ENCODE measurements at regions not wholly inside any gene's neighbourhood (a gene's known extent, or its start where the extent isn't known, plus 50 kb on each side); places are given as distances from the start of the nearest gene placed in this dataset.

GRCh38 chr18:77940566-77940965 is 690.9 kb downstream of the GALR1 start:
- no peak for DNase-seq

DNA sequence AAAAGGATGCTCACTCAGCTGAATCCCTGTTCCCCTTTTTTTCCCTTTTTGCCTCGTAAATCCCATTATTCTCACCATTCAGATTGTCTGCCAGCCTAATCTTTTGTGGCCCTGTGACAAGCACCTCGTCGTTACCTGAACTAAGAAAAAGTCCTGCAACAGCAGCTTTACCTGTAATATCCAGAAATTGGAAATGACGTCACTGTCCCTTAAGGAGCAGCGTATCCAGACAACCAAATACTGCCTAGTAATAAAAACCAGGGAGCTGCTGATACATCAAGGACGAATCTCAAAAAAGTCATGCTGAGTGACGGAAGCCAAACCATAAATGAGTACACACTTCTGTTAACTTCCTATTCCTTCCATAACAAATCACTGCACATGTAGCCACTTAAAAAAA is 694.9 kb downstream of the GALR1 start:
- DNase-seq, result no peak

- DNase-seq, result no peak
Observed at GRCh38 chr18:77948567-77948966, 698.9 kb downstream of the GALR1 start.

GRCh38 chr18:77949355-77949973 is 699.8 kb downstream of the GALR1 start:
- no peak for DNase-seq

- DNase-seq, result no peak
Observed at GRCh38 chr18:77959248-77959647, 709.6 kb downstream of the GALR1 start.

- no peak for DNase-seq
Observed at GRCh38 chr18:77960791-77961410, 711.3 kb downstream of the GALR1 start.

GRCh38 chr18:77967071-77967470 is 717.4 kb downstream of the GALR1 start:
- DNase-seq, result no peak

DNA sequence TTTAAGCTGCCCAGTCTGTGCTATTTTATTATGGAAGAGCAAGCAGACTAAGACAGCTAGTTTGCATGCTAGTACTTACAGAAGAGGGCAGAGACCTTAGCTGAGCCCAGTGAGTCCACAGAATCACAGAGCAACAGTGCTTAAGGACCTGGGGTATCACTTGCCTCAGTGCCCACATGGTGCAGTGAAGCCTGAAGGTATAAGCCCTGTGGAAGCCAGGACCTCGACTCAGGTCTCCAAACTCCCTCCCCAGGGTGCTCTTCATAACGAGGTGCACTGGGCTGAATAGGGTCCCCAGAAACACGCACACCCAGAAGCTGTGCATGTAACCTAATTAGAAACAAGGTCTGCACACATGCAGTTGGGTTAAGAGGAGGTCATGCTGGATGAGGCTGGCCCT is 718.1 kb downstream of the GALR1 start:
- DNase-seq, result no peak

DNA sequence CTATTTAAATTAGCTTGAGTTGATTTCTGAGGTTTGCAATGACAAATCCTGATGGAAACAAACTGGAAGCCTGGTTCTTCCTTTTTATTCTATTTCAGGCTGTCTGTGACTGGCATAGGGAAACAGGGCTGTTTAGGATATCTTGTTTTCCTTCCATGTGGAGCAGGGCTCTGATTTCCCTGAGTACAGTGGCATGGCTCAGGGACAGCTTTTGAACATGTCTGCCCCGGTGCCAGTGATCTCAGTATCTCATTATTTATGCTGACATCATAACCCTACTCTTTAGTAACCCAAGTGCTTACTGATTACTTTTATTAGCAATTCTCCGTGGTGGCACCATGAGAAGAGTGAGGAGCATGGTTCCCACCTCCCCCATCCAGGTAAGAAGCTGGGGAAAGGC is 720.3 kb downstream of the GALR1 start:
- DNase-seq, result no peak

GRCh38 chr18:77970814-77971213 is 721.2 kb downstream of the GALR1 start:
- DNase-seq, result no peak

GRCh38 chr18:77973745-77974144 is 724.1 kb downstream of the GALR1 start:
- no peak for DNase-seq

- DNase-seq, result no peak
Observed at GRCh38 chr18:77974329-77974728, 724.7 kb downstream of the GALR1 start.

DNA sequence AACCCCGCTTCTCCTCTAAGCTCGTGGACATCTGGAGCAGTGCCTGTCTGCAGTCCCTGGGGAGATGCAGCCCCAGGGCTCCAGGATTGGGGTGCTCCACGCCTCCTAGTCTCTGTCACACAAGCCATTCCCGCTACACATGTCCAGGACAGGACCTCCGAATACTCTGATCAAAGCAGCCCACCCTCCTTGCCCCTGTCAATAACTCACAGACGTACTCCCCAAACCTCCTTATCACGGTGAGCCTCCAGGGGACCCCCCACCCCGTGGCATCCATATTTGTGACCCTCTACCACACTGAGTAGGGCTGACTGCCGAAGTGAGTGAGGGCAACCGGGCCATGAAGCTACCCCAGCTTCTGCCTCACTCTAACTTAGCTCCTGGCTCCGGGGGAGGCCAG is 727.7 kb downstream of the GALR1 start:
- DNase-seq, result no peak

- no peak for DNase-seq
Observed at GRCh38 chr18:77980275-77980674, 730.6 kb downstream of the GALR1 start.

DNA sequence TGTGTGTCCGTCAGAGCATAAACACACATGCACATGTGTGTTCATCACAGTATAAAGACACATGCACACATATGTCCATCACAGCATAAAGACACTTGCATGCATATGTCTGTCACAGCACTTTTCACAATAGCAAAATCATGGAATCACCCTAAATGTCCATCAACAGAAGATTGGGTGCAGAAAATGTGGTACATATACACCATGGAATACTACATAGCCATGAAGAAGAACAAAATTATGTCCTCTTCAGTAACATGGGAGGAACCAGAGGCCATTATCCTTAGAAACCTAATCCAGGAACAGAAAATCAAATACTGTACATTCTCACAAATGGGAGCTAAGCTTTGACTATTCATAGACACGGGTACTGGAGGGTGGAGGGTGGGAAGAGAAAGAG is 732.2 kb downstream of the GALR1 start:
- DNase-seq, result no peak

DNA sequence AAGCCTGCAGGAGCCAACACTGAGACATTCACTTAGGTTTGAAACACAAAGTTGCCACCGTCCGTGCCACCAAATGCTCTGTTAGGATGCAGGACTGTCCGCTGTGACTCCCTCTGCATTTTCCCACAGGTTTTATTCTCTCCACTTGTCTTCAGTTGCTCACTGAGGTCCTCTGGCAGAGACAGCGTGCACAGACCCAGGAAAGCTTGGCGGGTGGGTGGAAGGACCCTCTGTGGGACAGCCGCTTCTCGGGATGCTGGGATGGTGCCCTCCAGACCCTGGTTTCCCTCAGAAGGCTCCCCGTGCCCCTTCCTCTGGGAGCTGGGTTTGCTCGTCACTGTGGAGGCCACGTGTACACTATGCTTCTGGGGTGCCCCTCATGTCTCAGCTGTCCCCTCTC is 733.6 kb downstream of the GALR1 start:
- no peak for DNase-seq

GRCh38 chr18:77984178-77984577 is 734.5 kb downstream of the GALR1 start:
- no peak for DNase-seq

DNA sequence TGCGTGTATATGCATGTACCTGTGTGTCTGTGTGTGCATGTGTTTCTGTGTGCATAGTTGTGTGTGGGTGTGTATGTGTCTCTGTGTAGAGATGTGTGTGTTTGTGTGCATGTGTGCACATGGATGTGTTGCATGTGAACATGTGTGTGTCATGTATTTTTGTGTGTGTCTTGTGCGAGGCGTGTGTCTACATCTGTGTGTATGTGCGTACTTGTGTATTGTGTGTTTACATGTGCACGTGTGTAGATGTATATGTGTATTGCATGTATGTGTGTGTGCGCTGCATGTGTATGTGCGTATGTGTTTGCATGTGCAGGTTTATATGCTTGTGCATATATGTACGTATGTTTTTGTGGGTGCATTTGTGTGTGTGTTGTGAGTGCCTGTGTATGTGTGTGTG is 735.2 kb downstream of the GALR1 start:
- no peak for DNase-seq

- DNase-seq, result no peak
Observed at GRCh38 chr18:77985526-77986281, 736.1 kb downstream of the GALR1 start.

DNA sequence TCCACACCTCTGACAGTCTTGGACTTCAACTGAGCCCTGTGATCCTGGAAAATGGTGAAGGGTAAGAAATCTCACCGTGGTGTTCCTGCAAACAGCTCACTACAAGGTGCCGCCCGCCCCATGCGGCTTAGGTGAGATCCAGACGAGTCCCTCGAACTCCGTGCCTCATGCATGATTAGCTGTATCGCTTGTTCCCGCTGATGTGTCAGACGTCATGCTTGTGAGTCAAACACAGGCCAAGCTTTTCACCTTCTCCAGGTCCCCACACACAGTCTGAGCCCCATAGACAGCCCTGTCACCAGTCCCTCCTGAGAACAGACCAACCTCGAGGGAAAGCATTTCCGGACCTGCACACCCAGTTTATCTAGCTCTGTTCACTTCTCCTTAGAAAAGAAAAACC is 740.5 kb downstream of the GALR1 start:
- no peak for DNase-seq

DNA sequence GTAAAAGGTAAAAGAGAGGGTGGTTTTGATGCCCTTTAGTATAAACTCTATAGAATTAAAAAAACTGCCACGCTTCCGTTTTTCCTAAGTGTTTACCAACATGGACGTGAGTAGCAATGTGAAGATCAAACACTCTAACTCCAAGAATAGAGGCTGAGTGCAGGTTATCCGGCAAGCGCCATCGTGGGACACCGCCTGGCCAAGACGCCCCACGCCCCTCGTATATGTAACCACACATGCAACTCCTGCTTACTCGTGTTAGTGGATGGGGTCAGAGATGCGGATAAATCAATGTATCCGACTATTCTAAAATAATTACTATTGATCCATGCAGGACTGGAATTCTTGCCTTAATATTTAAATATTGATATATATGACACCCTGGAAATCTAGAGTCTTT is 741.3 kb downstream of the GALR1 start:
- no peak for DNase-seq

DNA sequence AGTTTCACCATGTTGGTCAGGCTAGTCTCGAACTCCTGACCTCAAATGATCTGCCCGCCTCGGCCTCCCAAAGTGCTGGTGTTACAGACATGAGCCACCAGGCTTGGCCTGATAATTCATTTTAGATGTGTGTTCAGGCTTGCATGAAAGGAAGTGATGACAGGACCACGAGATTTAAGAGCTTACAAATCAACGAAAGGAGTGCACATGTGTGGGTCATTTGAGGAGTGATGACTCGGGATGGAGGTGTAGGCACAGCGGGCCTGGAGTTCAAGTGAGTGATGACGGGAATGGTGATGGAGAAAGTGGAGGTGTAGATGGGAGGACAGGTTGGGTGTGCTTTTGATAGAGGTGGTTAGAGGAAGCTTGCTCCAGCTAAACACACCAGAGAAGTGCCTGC is 742.4 kb downstream of the GALR1 start:
- DNase-seq, result no peak

- no peak for DNase-seq
Observed at GRCh38 chr18:77993188-77993981, 743.7 kb downstream of the GALR1 start.
